H1 (cell line): ENCODE measurements at regions not wholly inside any gene's neighbourhood (a gene's known extent, or its start where the extent isn't known, plus 50 kb on each side); places are given as distances from the start of the nearest gene placed in this dataset.

Source experiments
- CTCF ChIA-PET: fragments of 300-600 bp; sonication (Branson Sonifier 250); formaldehyde crosslinking; loops from one replicate; lab custom pipeline; 2021; ENCODE audit not compliant: partially characterized antibody; lab: Charles Lee
- POLR2A ChIA-PET: fragments of 300-600 bp; sonication (Branson Sonifier 250); formaldehyde crosslinking; loops from one replicate; lab custom pipeline; 2021; ENCODE audit warnings: inconsistent platforms; ENCODE audit not compliant: partially characterized antibody; lab: Charles Lee
- DNase-seq, 2 experiments: peaks; one replicate each; pipeline versions ENCODE4 v3.0.0 to v3.0.0-alpha.2; 2010 to 2022; ENCODE audit warnings: low spot score in 2 of 2, low read depth in 1 of 2, mixed read lengths in 1 of 2
- FAIRE-seq: peaks from 2 replicates; lab custom pipeline; 2011; peaks lifted over from hg19 to GRCh38; lab: Jason Lieb, UNC
- H2AFZ ChIP-seq: 2 replicates; pipeline ENCODE4 v1.8.1; 2012; ENCODE audit warnings: low read length, inconsistent platforms
- H2AK5ac ChIP-seq: 2 replicates; pipeline ENCODE4 v1.6.1; 2013; ENCODE audit warnings: low read depth, low read length
- H2BK120ac ChIP-seq: replicated peaks from 2 replicates; pipeline ENCODE3; 2013; ENCODE audit warnings: low read depth, low read length, inconsistent platforms
- H2BK12ac ChIP-seq: 2 replicates; pipeline ENCODE4 v1.6.1; 2013; ENCODE audit warnings: low read depth, low read length
- H2BK15ac ChIP-seq: 2 replicates; pipeline ENCODE4 v1.6.1; 2013; ENCODE audit warnings: low read length
- H2BK20ac ChIP-seq: 2 replicates; pipeline ENCODE4 v1.6.1; 2013; ENCODE audit warnings: low read length
- H2BK5ac ChIP-seq: 2 replicates; pipeline ENCODE4 v1.6.1; 2013; ENCODE audit warnings: low read depth, low read length
- H3K14ac ChIP-seq: 2 replicates; pipeline ENCODE4 v1.6.1; 2013; ENCODE audit warnings: inconsistent platforms; ENCODE audit not compliant: insufficient read length
- H3K18ac ChIP-seq: 2 replicates; pipeline ENCODE4 v1.6.1; 2013; ENCODE audit warnings: low read length; ENCODE audit errors: extremely low read depth
- H3K23ac ChIP-seq: 2 replicates; pipeline ENCODE4 v1.6.1; 2013; ENCODE audit warnings: inconsistent platforms; ENCODE audit not compliant: insufficient read length
- H3K23me2 ChIP-seq: 2 replicates; pipeline ENCODE4 v1.6.1; 2013; ENCODE audit warnings: low read depth, low read length
- H3K27ac ChIP-seq: 2 replicates; pipeline ENCODE4 v1.6.1; 2011; ENCODE audit warnings: low read depth, low read length, inconsistent platforms
- H3K27me3 ChIP-seq, 4 experiments: replicated peaks in 1 of 4; 1 replicate in 1 of 4; 2 replicates in 3 of 4; pipeline versions ENCODE4 v1.6.1 to v1.8.1; 2011 to 2013; ENCODE audit warnings: low read length in 3 of 4, mild to moderate bottlenecking in 3 of 4, inconsistent platforms in 2 of 4, mixed read lengths in 2 of 4, moderate library complexity in 1 of 4; ENCODE audit not compliant: control insufficient read depth in 3 of 4, insufficient read depth in 3 of 4; ENCODE audit errors: extremely low read depth in 1 of 4
- H3K36me3 ChIP-seq, 4 experiments: 2 replicates each; pipeline versions ENCODE4 v1.6.1 to v1.8.1; 2011 to 2013; ENCODE audit warnings: mild to moderate bottlenecking in 4 of 4, low read length in 3 of 4, moderate library complexity in 2 of 4, control low read depth in 1 of 4, inconsistent platforms in 1 of 4; ENCODE audit not compliant: insufficient read depth in 4 of 4, control insufficient read depth in 2 of 4
- H3K4ac ChIP-seq: replicated peaks from 2 replicates; pipeline ENCODE3; 2013; ENCODE audit warnings: low read length, low read depth, mixed read lengths, inconsistent platforms; ENCODE audit not compliant: insufficient read length
- H3K4me1 ChIP-seq, 4 experiments: replicated peaks in 1 of 4; 1 replicate in 1 of 4; 2 replicates in 3 of 4; pipeline versions ENCODE4 v1.6.1 to v1.8.1; 2011 to 2013; ENCODE audit warnings: low read length in 3 of 4, inconsistent platforms in 2 of 4, mixed read lengths in 1 of 4; ENCODE audit not compliant: insufficient read depth in 4 of 4, control insufficient read depth in 3 of 4
- H3K4me2 ChIP-seq, 2 experiments: 2 replicates each; pipeline versions ENCODE4 v1.6.1 to v1.8.1; 2011 to 2013; ENCODE audit warnings: low read depth in 2 of 2, low read length in 2 of 2, control low read depth in 1 of 2, inconsistent platforms in 1 of 2, mild to moderate bottlenecking in 1 of 2; ENCODE audit not compliant: insufficient read depth in 1 of 2
- H3K4me3 ChIP-seq, 4 experiments: fragments of 200-600, 300-600 bp in 1 of 4; sonication (generic), shearing (Covaris generic), sonication (Bioruptor Twin) in 1 of 4; 2 replicates each; pipeline versions ENCODE4 v1.5.1 to v1.8.1; 2011 to 2016; ENCODE audit warnings: low read length in 4 of 4, low read depth in 3 of 4, control low read depth in 2 of 4, inconsistent platforms in 2 of 4, mild to moderate bottlenecking in 2 of 4, mixed read lengths in 1 of 4, moderate library complexity in 1 of 4; ENCODE audit not compliant: insufficient read depth in 2 of 4; ENCODE audit errors: extremely low read depth in 1 of 4
- H3K56ac ChIP-seq: replicated peaks from 2 replicates; pipeline ENCODE3; 2013; ENCODE audit warnings: low read depth, mild to moderate bottlenecking, mixed read lengths, low read length, inconsistent platforms; ENCODE audit not compliant: insufficient read length
- H3K79me1 ChIP-seq: 2 replicates; pipeline ENCODE4 v1.6.1; 2013; ENCODE audit warnings: low read depth, low read length, control low read depth
- H3K79me2 ChIP-seq, 2 experiments: 2 replicates each; pipeline versions ENCODE4 v1.6.1 to v1.8.1; 2012 to 2013; ENCODE audit warnings: low read length in 2 of 2, mild to moderate bottlenecking in 2 of 2, inconsistent platforms in 1 of 2; ENCODE audit not compliant: insufficient read depth in 2 of 2, control insufficient read depth in 1 of 2
- H3K9ac ChIP-seq, 4 experiments: replicated peaks in 1 of 4; 1 replicate in 1 of 4; 2 replicates in 3 of 4; pipeline versions ENCODE4 v1.6.1 to v1.8.1; 2011 to 2013; ENCODE audit warnings: low read depth in 3 of 4, low read length in 3 of 4, control low read depth in 2 of 4, mild to moderate bottlenecking in 2 of 4, moderate library complexity in 2 of 4, inconsistent platforms in 1 of 4; ENCODE audit errors: extremely low read depth in 1 of 4
- H3K9me3 ChIP-seq, 2 experiments: 2 replicates each; pipeline versions ENCODE4 v1.6.1 to v1.8.1; 2012 to 2013; ENCODE audit warnings: mild to moderate bottlenecking in 2 of 2, moderate library complexity in 2 of 2, control low read depth in 1 of 2, inconsistent platforms in 1 of 2, low read depth in 1 of 2, low read length in 1 of 2, mixed read lengths in 1 of 2; ENCODE audit not compliant: insufficient read depth in 2 of 2
- H4K20me1 ChIP-seq, 2 experiments: replicated peaks in 1 of 2; 2 replicates each; pipeline versions ENCODE3 to v1.8.1; 2011 to 2013; ENCODE audit warnings: inconsistent platforms in 2 of 2, low read length in 2 of 2, mild to moderate bottlenecking in 1 of 2; ENCODE audit not compliant: insufficient read depth in 2 of 2, control insufficient read depth in 1 of 2
- H4K5ac ChIP-seq: 2 replicates; pipeline ENCODE4 v1.6.1; 2013; ENCODE audit warnings: low read length, low read depth, mixed read lengths, inconsistent platforms; ENCODE audit not compliant: insufficient read length
- H4K8ac ChIP-seq: 2 replicates; pipeline ENCODE4 v1.8.0; 2013; ENCODE audit warnings: mild to moderate bottlenecking, moderate library complexity, low read length, inconsistent platforms; ENCODE audit not compliant: insufficient read depth; ENCODE audit errors: extremely low read depth
- H4K91ac ChIP-seq: replicated peaks from 2 replicates; pipeline ENCODE3; 2013; ENCODE audit warnings: low read length, mixed read lengths, inconsistent platforms; ENCODE audit not compliant: insufficient read length
- CTBP2 ChIP-seq: IDR thresholded peaks from 2 replicates; pipeline ENCODE4 v1.7.0; 2011; ENCODE audit warnings: borderline replicate concordance, mild to moderate bottlenecking, moderate library complexity, mixed read lengths, low read length; ENCODE audit not compliant: insufficient read depth, insufficient read length
- SIRT6 ChIP-seq: IDR thresholded peaks from one replicate; pipeline ENCODE4 v1.7.1; 2012; ENCODE audit warnings: low read length, inconsistent platforms
- SP4 ChIP-seq: IDR thresholded peaks from 2 replicates; pipeline ENCODE4 v1.6.1; 2012; ENCODE audit warnings: low read length, inconsistent platforms
- SRF ChIP-seq: IDR thresholded peaks from 2 replicates; pipeline ENCODE4 v1.6.1; 2011; ENCODE audit warnings: mild to moderate bottlenecking, low read depth, low read length, moderate library complexity
- TAF7 ChIP-seq: optimal IDR thresholded peaks from 2 replicates; pipeline ENCODE3; 2011; ENCODE audit warnings: low read depth, mild to moderate bottlenecking, inconsistent platforms, low read length, moderate library complexity, borderline replicate concordance
- WGBS, 2 experiments: shearing (Covaris generic) in 1 of 2; methylation state at CpG; one replicate each; pipeline versions ENCODE4 v1.1.6 to v1.1.7; 2013 to 2015; ENCODE audit warnings: low lambda C conversion rate in 2 of 2, mixed read lengths in 2 of 2, inconsistent platforms in 1 of 2, low coverage in 1 of 2, missing lambda C conversion rate in 1 of 2; ENCODE audit not compliant: insufficient replicate concordance in 2 of 2, insufficient coverage in 1 of 2, insufficient read length in 1 of 2; ENCODE audit errors: extremely low coverage in 1 of 2, missing lambda C conversion rate in 1 of 2; 5-methylcytosine and 5-hydroxymethylcytosine counted together
- TF ChIP-seq, protein P1 (sequence below): IDR thresholded peaks from 2 replicates; pipeline ENCODE4 v1.6.1; 2011; ENCODE audit warnings: low read depth, mild to moderate bottlenecking, low read length; ENCODE audit not compliant: insufficient read depth

DNA sequence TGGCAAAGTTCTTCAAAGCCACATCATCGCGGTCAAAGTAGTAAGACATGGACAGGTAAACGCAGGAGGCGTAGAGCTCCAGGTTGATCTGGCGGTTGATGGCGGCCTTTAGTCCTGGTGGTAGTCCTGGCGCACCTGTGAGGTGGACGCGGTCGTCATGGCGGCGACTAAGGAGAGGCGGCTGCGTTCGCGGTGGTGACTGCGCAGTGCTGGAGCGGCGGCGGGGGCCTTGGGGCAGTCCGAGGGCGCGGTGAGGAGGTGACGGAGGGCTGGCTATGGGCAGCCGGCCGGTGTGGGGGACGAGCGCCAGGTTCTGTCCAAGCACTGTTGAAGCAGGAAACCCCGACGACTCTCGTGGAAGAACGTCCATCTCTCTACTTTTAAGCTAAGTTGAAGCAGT, 136.8 kb downstream of the BASP1 start:
- DNase-seq (no peak), FAIRE-seq (no peak)
- Histone ChIP-seq H2BK120ac (no peak overlapping the region), H3K23me2 (no peaks in the 10 kb centered on the region), H3K56ac (no peak overlapping the region), H2BK5ac (no peak overlapping the region), H3K27ac (no peak overlapping the region), H3K9ac (no peak overlapping the region), H2BK15ac (no peak overlapping the region), H3K4me3 (no peak overlapping the region), H3K23ac (no peak overlapping the region), H2BK20ac (no peak overlapping the region), H3K79me2 (no peaks in the 10 kb centered on the region), H3K4me1 (peaks cover 0 to 7% (median 2%) of the 10 kb centered on the region in 4 experiments; a peak in 3 of 7 replicates), H2BK12ac (no peak overlapping the region), H3K9me3 (0 out of 4 replicates have a peak, but pooled peaks cover 0 to 5% of the 10 kb centered on the region in 2 experiments), H4K8ac (no peak overlapping the region), H4K5ac (no peak overlapping the region), H3K18ac (no peak overlapping the region), H3K79me1 (no peaks in the 10 kb centered on the region), H4K91ac (no peak overlapping the region), H2AK5ac (no peak overlapping the region), H2AFZ (no peak overlapping the region), H4K20me1 (no peaks in the 10 kb centered on the region), H3K4me2 (no peak overlapping the region), H3K4ac (no peak overlapping the region), H3K36me3 (no peaks in the 10 kb centered on the region), H3K27me3 (no peaks in the 10 kb centered on the region), H3K14ac (no peak overlapping the region)
- ChIA-PET POLR2A (no interaction called here), CTCF (no interaction called here)
- WGBS, 2 experiments: 97% methylated on average over 32 of the region's 32 CpGs; no CpG with 5 or more reads in 1 of the 2 experiments
- TF ChIP-seq, protein P1, sequence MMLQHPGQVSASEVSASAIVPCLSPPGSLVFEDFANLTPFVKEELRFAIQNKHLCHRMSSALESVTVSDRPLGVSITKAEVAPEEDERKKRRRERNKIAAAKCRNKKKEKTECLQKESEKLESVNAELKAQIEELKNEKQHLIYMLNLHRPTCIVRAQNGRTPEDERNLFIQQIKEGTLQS: no peak
- no peak for TF ChIP-seq SIRT6
- TF ChIP-seq TAF7: no peak
- TF ChIP-seq SRF: no peak
- TF ChIP-seq CTBP2: no peak
- TF ChIP-seq SP4: no peak
